Neural cell (in vitro differentiated cells): ENCODE measurements at regions not wholly inside any gene's neighbourhood (a gene's known extent, or its start where the extent isn't known, plus 50 kb on each side); places are given as distances from the start of the nearest gene placed in this dataset.

Experiments used
- H2AFZ ChIP-seq: fragments of 200-600, 300-800 bp; sonication (generic), shearing (Covaris generic); 2 replicates; pipeline ENCODE4 v1.6.0; 2014; ENCODE audit warnings: low read depth, mild to moderate bottlenecking, antibody characterized with exemption, low read length, moderate library complexity
- H3F3A ChIP-seq: fragments of 200-600 bp; shearing (Covaris generic); 2 replicates; pipeline ENCODE4 v1.6.1; 2016; ENCODE audit warnings: mild to moderate bottlenecking, moderate library complexity, mixed read lengths, antibody characterized with exemption, low read length; ENCODE audit not compliant: insufficient read depth, poor library complexity, severe bottlenecking
- H3K27ac ChIP-seq: fragments of 200-600, 300-800 bp; sonication (generic), shearing (Covaris generic); 2 replicates; pipeline ENCODE4 v1.5.1; 2014; ENCODE audit warnings: mild to moderate bottlenecking, low read length, moderate library complexity
- H3K27me3 ChIP-seq: fragments of 300-800, 200-600 bp; sonication (generic), shearing (Covaris generic); 2 replicates; pipeline ENCODE4 v1.6.0; 2014; ENCODE audit warnings: mild to moderate bottlenecking, low read depth, low read length, moderate library complexity; ENCODE audit not compliant: insufficient read depth
- H3K36me3 ChIP-seq: fragments of 300-800, 200-600 bp; sonication (generic), shearing (Covaris generic); 2 replicates; pipeline ENCODE4 v1.5.1; 2014; ENCODE audit warnings: mild to moderate bottlenecking, antibody characterized with exemption, low read length, moderate library complexity; ENCODE audit not compliant: insufficient read depth
- H3K4me2 ChIP-seq: fragments of 300-800, 200-600 bp; sonication (generic), shearing (Covaris generic); 2 replicates; pipeline ENCODE4 v1.6.0; 2014; ENCODE audit warnings: mild to moderate bottlenecking, low read length
- H3K4me3 ChIP-seq: fragments of 300-800, 200-600 bp; sonication (generic), shearing (Covaris generic); 2 replicates; pipeline ENCODE4 v1.5.1; 2014; ENCODE audit warnings: mild to moderate bottlenecking, low read length, moderate library complexity
- H3K79me2 ChIP-seq: fragments of 200-600 bp; shearing (Covaris generic); replicated peaks from 2 replicates; pipeline ENCODE4 v1.6.0; 2014; ENCODE audit warnings: mild to moderate bottlenecking, low read length, moderate library complexity; ENCODE audit not compliant: insufficient read depth
- H3K9ac ChIP-seq: fragments of 300-800, 200-600 bp; sonication (generic), shearing (Covaris generic); 2 replicates; pipeline ENCODE4 v1.6.1; 2016; ENCODE audit warnings: mild to moderate bottlenecking, low read length, mixed read lengths
- H3K9me2 ChIP-seq: fragments of 200-600 bp; shearing (Covaris generic); 2 replicates; pipeline ENCODE4 v1.6.1; 2016; ENCODE audit warnings: mild to moderate bottlenecking, low read length, mixed read lengths; ENCODE audit not compliant: insufficient read depth
- H3K9me3 ChIP-seq: fragments of 200-600, 300-800 bp; sonication (generic), shearing (Covaris generic); 2 replicates; pipeline ENCODE4 v1.6.1; 2016; ENCODE audit warnings: mild to moderate bottlenecking, mixed run types, low read length, moderate library complexity, mixed read lengths
- H4K20me1 ChIP-seq: fragments of 200-600 bp; shearing (Covaris generic); 2 replicates; pipeline ENCODE4 v1.6.1; 2016; ENCODE audit warnings: mild to moderate bottlenecking, mixed run types; ENCODE audit not compliant: insufficient read depth
- EP300 ChIP-seq: fragments of 450-650 bp; conservative IDR thresholded peaks from 2 replicates; pipeline ENCODE4 v1.6.1; 2014; ENCODE audit warnings: antibody characterized with exemption, mild to moderate bottlenecking, moderate library complexity; ENCODE audit not compliant: poor library complexity, severe bottlenecking
- EZH2 ChIP-seq: fragments of 200-600, 300-800 bp; shearing (Covaris generic), sonication (generic); IDR thresholded peaks from 2 replicates; pipeline ENCODE4 v1.6.1; 2014; ENCODE audit warnings: antibody characterized with exemption, low read length, borderline replicate concordance, mild to moderate bottlenecking; ENCODE audit not compliant: insufficient read depth, poor library complexity, severe bottlenecking
- MXI1 ChIP-seq: fragments of 450-650 bp; conservative IDR thresholded peaks from 2 replicates; pipeline ENCODE4 v1.6.1; 2014; ENCODE audit warnings: antibody characterized with exemption, mild to moderate bottlenecking; ENCODE audit not compliant: poor library complexity, severe bottlenecking
- POLR2AphosphoS5 ChIP-seq: IDR thresholded peaks from 2 replicates; pipeline ENCODE4 v1.6.1; 2012
- RAD21 ChIP-seq: fragments of 450-650 bp; conservative IDR thresholded peaks from 2 replicates; pipeline ENCODE4 v1.6.1; 2014; ENCODE audit warnings: antibody characterized with exemption, mild to moderate bottlenecking, moderate library complexity
- SMC3 ChIP-seq: fragments of 450-650 bp; conservative IDR thresholded peaks from 2 replicates; pipeline ENCODE4 v1.6.1; 2014; ENCODE audit warnings: antibody characterized with exemption, mild to moderate bottlenecking, moderate library complexity; ENCODE audit not compliant: poor library complexity
- TAF1 ChIP-seq: IDR thresholded peaks from 2 replicates; pipeline ENCODE4 v1.6.1; 2012; ENCODE audit warnings: low read depth
- TF ChIP-seq, protein P1 (sequence below): fragments of 450-650 bp; IDR thresholded peaks from 2 replicates; pipeline ENCODE4 v1.5.1; 2014; ENCODE audit warnings: antibody characterized with exemption, mild to moderate bottlenecking, moderate library complexity; ENCODE audit not compliant: poor library complexity, severe bottlenecking
- TF ChIP-seq, protein P2 (sequence below): IDR thresholded peaks from 2 replicates; pipeline ENCODE4 v1.6.1; 2012; ENCODE audit warnings: borderline replicate concordance

DNA sequence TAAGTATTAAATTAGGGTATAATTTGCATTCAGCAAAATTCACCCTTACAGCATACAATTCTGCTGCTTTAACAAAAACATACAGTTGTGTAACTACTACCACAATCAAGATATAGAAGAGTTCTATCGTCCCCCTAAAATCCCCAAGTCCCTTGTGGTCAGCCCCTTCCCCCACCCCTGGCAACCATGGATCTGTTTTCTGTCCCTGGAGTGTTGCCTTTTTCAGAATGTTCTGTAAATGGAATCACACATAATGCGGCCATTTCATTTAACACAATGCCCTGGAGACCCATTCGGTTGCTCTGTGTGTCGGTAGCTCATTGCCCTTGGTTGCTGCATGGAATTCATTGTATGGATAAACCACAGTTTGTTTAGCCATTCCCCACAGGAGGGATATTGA, 190.2 kb downstream of the IRX5 start:
- H3K36me3 ChIP-seq: no peaks in the 10 kb centered on the region
- no peaks in the 10 kb centered on the region for H3K9me3 ChIP-seq
- no peak for TF ChIP-seq RAD21
- TF ChIP-seq SMC3: no peak
- TF ChIP-seq, protein P1, sequence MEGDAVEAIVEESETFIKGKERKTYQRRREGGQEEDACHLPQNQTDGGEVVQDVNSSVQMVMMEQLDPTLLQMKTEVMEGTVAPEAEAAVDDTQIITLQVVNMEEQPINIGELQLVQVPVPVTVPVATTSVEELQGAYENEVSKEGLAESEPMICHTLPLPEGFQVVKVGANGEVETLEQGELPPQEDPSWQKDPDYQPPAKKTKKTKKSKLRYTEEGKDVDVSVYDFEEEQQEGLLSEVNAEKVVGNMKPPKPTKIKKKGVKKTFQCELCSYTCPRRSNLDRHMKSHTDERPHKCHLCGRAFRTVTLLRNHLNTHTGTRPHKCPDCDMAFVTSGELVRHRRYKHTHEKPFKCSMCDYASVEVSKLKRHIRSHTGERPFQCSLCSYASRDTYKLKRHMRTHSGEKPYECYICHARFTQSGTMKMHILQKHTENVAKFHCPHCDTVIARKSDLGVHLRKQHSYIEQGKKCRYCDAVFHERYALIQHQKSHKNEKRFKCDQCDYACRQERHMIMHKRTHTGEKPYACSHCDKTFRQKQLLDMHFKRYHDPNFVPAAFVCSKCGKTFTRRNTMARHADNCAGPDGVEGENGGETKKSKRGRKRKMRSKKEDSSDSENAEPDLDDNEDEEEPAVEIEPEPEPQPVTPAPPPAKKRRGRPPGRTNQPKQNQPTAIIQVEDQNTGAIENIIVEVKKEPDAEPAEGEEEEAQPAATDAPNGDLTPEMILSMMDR: no peak
- TF ChIP-seq POLR2AphosphoS5: no peak
- no peaks in the 10 kb centered on the region for H3K79me2 ChIP-seq
- no peaks in the 10 kb centered on the region for H3K9me2 ChIP-seq
- H3K4me2 ChIP-seq: no peak overlapping the region
- no peaks in the 10 kb centered on the region for H3F3A ChIP-seq
- H3K9ac ChIP-seq: no peak overlapping the region
- no peak overlapping the region for H3K4me3 ChIP-seq
- no peaks in the 10 kb centered on the region for H4K20me1 ChIP-seq
- H3K27me3 ChIP-seq: no peaks in the 10 kb centered on the region
- H3K27ac ChIP-seq: no peak overlapping the region
- H2AFZ ChIP-seq: no peak overlapping the region

DNA sequence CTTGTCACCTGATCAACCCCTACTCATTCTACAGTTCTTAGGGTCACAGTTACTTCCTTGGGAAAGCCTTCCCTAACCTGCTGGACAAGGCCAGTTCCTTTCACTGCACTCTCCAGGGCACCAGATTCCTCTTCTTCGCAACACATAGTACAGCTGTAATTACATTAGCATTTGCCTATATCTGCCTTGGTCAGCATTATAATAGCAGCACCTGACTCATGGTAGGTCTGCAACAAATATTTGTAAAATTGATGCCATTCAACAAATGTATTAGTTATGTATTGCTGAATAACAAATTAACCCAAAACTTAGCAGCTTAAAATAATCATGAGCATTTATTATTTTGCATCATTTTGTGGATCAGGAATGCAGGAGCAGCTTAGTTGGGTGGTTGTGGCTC, 193.0 kb downstream of the IRX5 start:
- H3K4me2 ChIP-seq: no peak overlapping the region
- no peaks in the 10 kb centered on the region for H3K36me3 ChIP-seq
- H2AFZ ChIP-seq: no peak overlapping the region
- H3K9me3 ChIP-seq: no peaks in the 10 kb centered on the region
- no peaks in the 10 kb centered on the region for H4K20me1 ChIP-seq
- no peak overlapping the region for H3K27ac ChIP-seq
- no peak for TF ChIP-seq POLR2AphosphoS5
- TF ChIP-seq EP300: no peak
- TF ChIP-seq EZH2: no peak
- no peak for TF ChIP-seq MXI1
- no peak for TF ChIP-seq TAF1
- TF ChIP-seq SMC3: no peak
- TF ChIP-seq, protein P1: no peak
- TF ChIP-seq RAD21: no peak
- no peak overlapping the region for H3K4me3 ChIP-seq
- H3F3A ChIP-seq: no peaks in the 10 kb centered on the region
- H3K9ac ChIP-seq: no peak overlapping the region
- no peaks in the 10 kb centered on the region for H3K9me2 ChIP-seq
- no peaks in the 10 kb centered on the region for H3K79me2 ChIP-seq
- H3K27me3 ChIP-seq: no peaks in the 10 kb centered on the region

DNA sequence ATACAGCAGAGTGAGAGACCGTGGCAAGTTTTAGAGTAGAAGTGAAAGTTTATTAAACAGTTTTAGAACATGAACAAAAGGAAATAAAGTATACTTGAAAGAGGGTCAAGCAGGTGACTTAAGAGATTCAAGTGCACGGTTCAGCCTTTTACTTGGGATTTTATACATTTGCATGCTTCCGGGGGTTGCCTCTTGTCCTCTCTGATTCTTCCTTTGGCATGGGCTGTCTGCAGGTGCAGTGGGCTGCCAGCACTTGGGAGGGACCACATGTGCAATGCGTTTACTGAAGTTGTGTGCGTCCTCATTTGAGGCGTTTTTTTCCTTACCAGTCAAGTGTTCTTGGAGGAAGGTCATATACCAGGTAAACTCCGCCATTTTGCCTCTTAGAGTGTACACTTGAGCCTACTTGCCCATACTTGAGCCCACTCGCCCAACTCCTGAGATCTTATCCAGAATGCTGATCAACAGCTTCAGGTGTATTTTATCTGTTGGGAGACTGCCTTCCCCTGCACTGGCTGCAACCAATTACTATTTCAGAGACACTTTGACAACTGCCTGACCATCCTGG, 195.2 kb downstream of the IRX5 start:
- no peak overlapping the region for H3K27ac ChIP-seq
- H3K9me3 ChIP-seq: no peaks in the 10 kb centered on the region
- H3K4me3 ChIP-seq: no peak overlapping the region
- no peak overlapping the region for H3K9ac ChIP-seq
- H3K4me2 ChIP-seq: no peak overlapping the region
- H3K79me2 ChIP-seq: no peaks in the 10 kb centered on the region
- H3K9me2 ChIP-seq: no peaks in the 10 kb centered on the region
- no peaks in the 10 kb centered on the region for H3K27me3 ChIP-seq
- TF ChIP-seq, protein P2, sequence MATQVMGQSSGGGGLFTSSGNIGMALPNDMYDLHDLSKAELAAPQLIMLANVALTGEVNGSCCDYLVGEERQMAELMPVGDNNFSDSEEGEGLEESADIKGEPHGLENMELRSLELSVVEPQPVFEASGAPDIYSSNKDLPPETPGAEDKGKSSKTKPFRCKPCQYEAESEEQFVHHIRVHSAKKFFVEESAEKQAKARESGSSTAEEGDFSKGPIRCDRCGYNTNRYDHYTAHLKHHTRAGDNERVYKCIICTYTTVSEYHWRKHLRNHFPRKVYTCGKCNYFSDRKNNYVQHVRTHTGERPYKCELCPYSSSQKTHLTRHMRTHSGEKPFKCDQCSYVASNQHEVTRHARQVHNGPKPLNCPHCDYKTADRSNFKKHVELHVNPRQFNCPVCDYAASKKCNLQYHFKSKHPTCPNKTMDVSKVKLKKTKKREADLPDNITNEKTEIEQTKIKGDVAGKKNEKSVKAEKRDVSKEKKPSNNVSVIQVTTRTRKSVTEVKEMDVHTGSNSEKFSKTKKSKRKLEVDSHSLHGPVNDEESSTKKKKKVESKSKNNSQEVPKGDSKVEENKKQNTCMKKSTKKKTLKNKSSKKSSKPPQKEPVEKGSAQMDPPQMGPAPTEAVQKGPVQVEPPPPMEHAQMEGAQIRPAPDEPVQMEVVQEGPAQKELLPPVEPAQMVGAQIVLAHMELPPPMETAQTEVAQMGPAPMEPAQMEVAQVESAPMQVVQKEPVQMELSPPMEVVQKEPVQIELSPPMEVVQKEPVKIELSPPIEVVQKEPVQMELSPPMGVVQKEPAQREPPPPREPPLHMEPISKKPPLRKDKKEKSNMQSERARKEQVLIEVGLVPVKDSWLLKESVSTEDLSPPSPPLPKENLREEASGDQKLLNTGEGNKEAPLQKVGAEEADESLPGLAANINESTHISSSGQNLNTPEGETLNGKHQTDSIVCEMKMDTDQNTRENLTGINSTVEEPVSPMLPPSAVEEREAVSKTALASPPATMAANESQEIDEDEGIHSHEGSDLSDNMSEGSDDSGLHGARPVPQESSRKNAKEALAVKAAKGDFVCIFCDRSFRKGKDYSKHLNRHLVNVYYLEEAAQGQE: no peak
- TF ChIP-seq TAF1: no peak
- TF ChIP-seq MXI1: no peak
- TF ChIP-seq RAD21: no peak
- TF ChIP-seq SMC3: no peak
- TF ChIP-seq, protein P1: no peak
- no peak for TF ChIP-seq EZH2
- no peak for TF ChIP-seq EP300
- TF ChIP-seq POLR2AphosphoS5: no peak
- H4K20me1 ChIP-seq: no peaks in the 10 kb centered on the region
- H3F3A ChIP-seq: no peaks in the 10 kb centered on the region
- no peak overlapping the region for H2AFZ ChIP-seq
- H3K36me3 ChIP-seq: no peaks in the 10 kb centered on the region
